Uterus (tissue), 2 donors: ENCODE measurements at regions not wholly inside any gene's neighbourhood (a gene's known extent, or its start where the extent isn't known, plus 50 kb on each side); places are given as distances from the start of the nearest gene placed in this dataset.

Source experiments
- CTCF ChIP-seq, 4 experiments: fragments of 200-600 bp in 2 of 4; fragments of 450-650 bp in 2 of 4; sonication (generic) in 2 of 4; IDR thresholded peaks; one replicate each; pipeline ENCODE4 v1.5.1; 2016 to 2019; ENCODE audit warnings: antibody characterized with exemption in 4 of 4, mild to moderate bottlenecking in 2 of 4, moderate library complexity in 1 of 4
- POLR2A ChIP-seq, 2 donors: fragments of 450-650 bp; IDR thresholded peaks; one replicate each; pipeline ENCODE4 v1.6.1; 2016; ENCODE audit warnings: antibody characterized with exemption in 2 of 2, mild to moderate bottlenecking in 1 of 2, moderate library complexity in 1 of 2

GRCh38 chrX:9189286-9189685 is 155.4 kb upstream of the FAM9B start:
- no peak for TF ChIP-seq POLR2A (IDR thresholded peaks at IDR 0.05)
- no peak for TF ChIP-seq CTCF (IDR thresholded peaks at IDR 0.05)
